Neural cell (in vitro differentiated cells): ENCODE measurements at regions not wholly inside any gene's neighbourhood (a gene's known extent, or its start where the extent isn't known, plus 50 kb on each side); places are given as distances from the start of the nearest gene placed in this dataset.

Experiments
- H2AFZ ChIP-seq: fragments of 200-600, 300-800 bp; sonication (generic), shearing (Covaris generic); 2 replicates; pipeline ENCODE4 v1.6.0; 2014; ENCODE audit warnings: low read depth, mild to moderate bottlenecking, antibody characterized with exemption, low read length, moderate library complexity
- H3F3A ChIP-seq: fragments of 200-600 bp; shearing (Covaris generic); 2 replicates; pipeline ENCODE4 v1.6.1; 2016; ENCODE audit warnings: mild to moderate bottlenecking, moderate library complexity, mixed read lengths, antibody characterized with exemption, low read length; ENCODE audit not compliant: insufficient read depth, poor library complexity, severe bottlenecking
- H3K27ac ChIP-seq: fragments of 200-600, 300-800 bp; sonication (generic), shearing (Covaris generic); 2 replicates; pipeline ENCODE4 v1.5.1; 2014; ENCODE audit warnings: mild to moderate bottlenecking, low read length, moderate library complexity
- H3K27me3 ChIP-seq: fragments of 300-800, 200-600 bp; sonication (generic), shearing (Covaris generic); 2 replicates; pipeline ENCODE4 v1.6.0; 2014; ENCODE audit warnings: mild to moderate bottlenecking, low read depth, low read length, moderate library complexity; ENCODE audit not compliant: insufficient read depth
- H3K36me3 ChIP-seq: fragments of 300-800, 200-600 bp; sonication (generic), shearing (Covaris generic); 2 replicates; pipeline ENCODE4 v1.5.1; 2014; ENCODE audit warnings: mild to moderate bottlenecking, antibody characterized with exemption, low read length, moderate library complexity; ENCODE audit not compliant: insufficient read depth
- H3K4me2 ChIP-seq: fragments of 300-800, 200-600 bp; sonication (generic), shearing (Covaris generic); 2 replicates; pipeline ENCODE4 v1.6.0; 2014; ENCODE audit warnings: mild to moderate bottlenecking, low read length
- H3K4me3 ChIP-seq: fragments of 300-800, 200-600 bp; sonication (generic), shearing (Covaris generic); 2 replicates; pipeline ENCODE4 v1.5.1; 2014; ENCODE audit warnings: mild to moderate bottlenecking, low read length, moderate library complexity
- H3K79me2 ChIP-seq: fragments of 200-600 bp; shearing (Covaris generic); replicated peaks from 2 replicates; pipeline ENCODE4 v1.6.0; 2014; ENCODE audit warnings: mild to moderate bottlenecking, low read length, moderate library complexity; ENCODE audit not compliant: insufficient read depth
- H3K9ac ChIP-seq: fragments of 300-800, 200-600 bp; sonication (generic), shearing (Covaris generic); 2 replicates; pipeline ENCODE4 v1.6.1; 2016; ENCODE audit warnings: mild to moderate bottlenecking, low read length, mixed read lengths
- H3K9me2 ChIP-seq: fragments of 200-600 bp; shearing (Covaris generic); 2 replicates; pipeline ENCODE4 v1.6.1; 2016; ENCODE audit warnings: mild to moderate bottlenecking, low read length, mixed read lengths; ENCODE audit not compliant: insufficient read depth
- H3K9me3 ChIP-seq: fragments of 200-600, 300-800 bp; sonication (generic), shearing (Covaris generic); 2 replicates; pipeline ENCODE4 v1.6.1; 2016; ENCODE audit warnings: mild to moderate bottlenecking, mixed run types, low read length, moderate library complexity, mixed read lengths
- H4K20me1 ChIP-seq: fragments of 200-600 bp; shearing (Covaris generic); 2 replicates; pipeline ENCODE4 v1.6.1; 2016; ENCODE audit warnings: mild to moderate bottlenecking, mixed run types; ENCODE audit not compliant: insufficient read depth
- EP300 ChIP-seq: fragments of 450-650 bp; conservative IDR thresholded peaks from 2 replicates; pipeline ENCODE4 v1.6.1; 2014; ENCODE audit warnings: antibody characterized with exemption, mild to moderate bottlenecking, moderate library complexity; ENCODE audit not compliant: poor library complexity, severe bottlenecking
- EZH2 ChIP-seq: fragments of 200-600, 300-800 bp; shearing (Covaris generic), sonication (generic); IDR thresholded peaks from 2 replicates; pipeline ENCODE4 v1.6.1; 2014; ENCODE audit warnings: antibody characterized with exemption, low read length, borderline replicate concordance, mild to moderate bottlenecking; ENCODE audit not compliant: insufficient read depth, poor library complexity, severe bottlenecking
- MXI1 ChIP-seq: fragments of 450-650 bp; conservative IDR thresholded peaks from 2 replicates; pipeline ENCODE4 v1.6.1; 2014; ENCODE audit warnings: antibody characterized with exemption, mild to moderate bottlenecking; ENCODE audit not compliant: poor library complexity, severe bottlenecking
- POLR2AphosphoS5 ChIP-seq: IDR thresholded peaks from 2 replicates; pipeline ENCODE4 v1.6.1; 2012
- RAD21 ChIP-seq: fragments of 450-650 bp; conservative IDR thresholded peaks from 2 replicates; pipeline ENCODE4 v1.6.1; 2014; ENCODE audit warnings: antibody characterized with exemption, mild to moderate bottlenecking, moderate library complexity
- SMC3 ChIP-seq: fragments of 450-650 bp; conservative IDR thresholded peaks from 2 replicates; pipeline ENCODE4 v1.6.1; 2014; ENCODE audit warnings: antibody characterized with exemption, mild to moderate bottlenecking, moderate library complexity; ENCODE audit not compliant: poor library complexity
- TAF1 ChIP-seq: IDR thresholded peaks from 2 replicates; pipeline ENCODE4 v1.6.1; 2012; ENCODE audit warnings: low read depth
- TF ChIP-seq, protein P1 (sequence below): fragments of 450-650 bp; IDR thresholded peaks from 2 replicates; pipeline ENCODE4 v1.5.1; 2014; ENCODE audit warnings: antibody characterized with exemption, mild to moderate bottlenecking, moderate library complexity; ENCODE audit not compliant: poor library complexity, severe bottlenecking
- TF ChIP-seq, protein P2 (sequence below): IDR thresholded peaks from 2 replicates; pipeline ENCODE4 v1.6.1; 2012; ENCODE audit warnings: borderline replicate concordance

GRCh38 chr6:113445201-113445600 is 411.9 kb upstream of the MARCKS start:
- Histone ChIP-seq H3K27ac (no peak overlapping the region), H3K4me2 (no peak overlapping the region), H4K20me1 (no peaks in the 10 kb centered on the region), H3K27me3 (no peaks in the 10 kb centered on the region), H3K9me3 (no peaks in the 10 kb centered on the region), H3K9ac (no peak overlapping the region), H2AFZ (no peak overlapping the region), H3K9me2 (no peaks in the 10 kb centered on the region), H3F3A (no peaks in the 10 kb centered on the region), H3K4me3 (no peak overlapping the region), H3K36me3 (no peaks in the 10 kb centered on the region), H3K79me2 (no peaks in the 10 kb centered on the region)
- TF ChIP-seq, protein P1, sequence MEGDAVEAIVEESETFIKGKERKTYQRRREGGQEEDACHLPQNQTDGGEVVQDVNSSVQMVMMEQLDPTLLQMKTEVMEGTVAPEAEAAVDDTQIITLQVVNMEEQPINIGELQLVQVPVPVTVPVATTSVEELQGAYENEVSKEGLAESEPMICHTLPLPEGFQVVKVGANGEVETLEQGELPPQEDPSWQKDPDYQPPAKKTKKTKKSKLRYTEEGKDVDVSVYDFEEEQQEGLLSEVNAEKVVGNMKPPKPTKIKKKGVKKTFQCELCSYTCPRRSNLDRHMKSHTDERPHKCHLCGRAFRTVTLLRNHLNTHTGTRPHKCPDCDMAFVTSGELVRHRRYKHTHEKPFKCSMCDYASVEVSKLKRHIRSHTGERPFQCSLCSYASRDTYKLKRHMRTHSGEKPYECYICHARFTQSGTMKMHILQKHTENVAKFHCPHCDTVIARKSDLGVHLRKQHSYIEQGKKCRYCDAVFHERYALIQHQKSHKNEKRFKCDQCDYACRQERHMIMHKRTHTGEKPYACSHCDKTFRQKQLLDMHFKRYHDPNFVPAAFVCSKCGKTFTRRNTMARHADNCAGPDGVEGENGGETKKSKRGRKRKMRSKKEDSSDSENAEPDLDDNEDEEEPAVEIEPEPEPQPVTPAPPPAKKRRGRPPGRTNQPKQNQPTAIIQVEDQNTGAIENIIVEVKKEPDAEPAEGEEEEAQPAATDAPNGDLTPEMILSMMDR, result no peak
- no peak for TF ChIP-seq POLR2AphosphoS5

- no peaks in the 10 kb centered on the region for H3K27me3 ChIP-seq
- no peak overlapping the region for H3K4me3 ChIP-seq
- H3K9ac ChIP-seq, result no peak overlapping the region
- no peaks in the 10 kb centered on the region for H3K36me3 ChIP-seq
- H3K27ac ChIP-seq, result no peak overlapping the region
- no peaks in the 10 kb centered on the region for H4K20me1 ChIP-seq
- H3K4me2 ChIP-seq, result no peak overlapping the region
- no peaks in the 10 kb centered on the region for H3F3A ChIP-seq
- H3K79me2 ChIP-seq, result no peaks in the 10 kb centered on the region
- no peak overlapping the region for H2AFZ ChIP-seq
- TF ChIP-seq MXI1, result no peak
- no peak for TF ChIP-seq POLR2AphosphoS5
- TF ChIP-seq, protein P1, result no peak
- TF ChIP-seq, protein P2, sequence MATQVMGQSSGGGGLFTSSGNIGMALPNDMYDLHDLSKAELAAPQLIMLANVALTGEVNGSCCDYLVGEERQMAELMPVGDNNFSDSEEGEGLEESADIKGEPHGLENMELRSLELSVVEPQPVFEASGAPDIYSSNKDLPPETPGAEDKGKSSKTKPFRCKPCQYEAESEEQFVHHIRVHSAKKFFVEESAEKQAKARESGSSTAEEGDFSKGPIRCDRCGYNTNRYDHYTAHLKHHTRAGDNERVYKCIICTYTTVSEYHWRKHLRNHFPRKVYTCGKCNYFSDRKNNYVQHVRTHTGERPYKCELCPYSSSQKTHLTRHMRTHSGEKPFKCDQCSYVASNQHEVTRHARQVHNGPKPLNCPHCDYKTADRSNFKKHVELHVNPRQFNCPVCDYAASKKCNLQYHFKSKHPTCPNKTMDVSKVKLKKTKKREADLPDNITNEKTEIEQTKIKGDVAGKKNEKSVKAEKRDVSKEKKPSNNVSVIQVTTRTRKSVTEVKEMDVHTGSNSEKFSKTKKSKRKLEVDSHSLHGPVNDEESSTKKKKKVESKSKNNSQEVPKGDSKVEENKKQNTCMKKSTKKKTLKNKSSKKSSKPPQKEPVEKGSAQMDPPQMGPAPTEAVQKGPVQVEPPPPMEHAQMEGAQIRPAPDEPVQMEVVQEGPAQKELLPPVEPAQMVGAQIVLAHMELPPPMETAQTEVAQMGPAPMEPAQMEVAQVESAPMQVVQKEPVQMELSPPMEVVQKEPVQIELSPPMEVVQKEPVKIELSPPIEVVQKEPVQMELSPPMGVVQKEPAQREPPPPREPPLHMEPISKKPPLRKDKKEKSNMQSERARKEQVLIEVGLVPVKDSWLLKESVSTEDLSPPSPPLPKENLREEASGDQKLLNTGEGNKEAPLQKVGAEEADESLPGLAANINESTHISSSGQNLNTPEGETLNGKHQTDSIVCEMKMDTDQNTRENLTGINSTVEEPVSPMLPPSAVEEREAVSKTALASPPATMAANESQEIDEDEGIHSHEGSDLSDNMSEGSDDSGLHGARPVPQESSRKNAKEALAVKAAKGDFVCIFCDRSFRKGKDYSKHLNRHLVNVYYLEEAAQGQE, result no peak
- no peak for TF ChIP-seq EZH2
- no peak for TF ChIP-seq EP300
- no peak for TF ChIP-seq TAF1
- no peak for TF ChIP-seq SMC3
- no peak for TF ChIP-seq RAD21
- H3K9me3 ChIP-seq, result no peaks in the 10 kb centered on the region
- H3K9me2 ChIP-seq, result no peaks in the 10 kb centered on the region
Measured at GRCh38 chr6:113447088-113447831, 409.9 kb upstream of the MARCKS start.
